IMR-90 (cell line): ENCODE measurements at regions not wholly inside any gene's neighbourhood (a gene's known extent, or its start where the extent isn't known, plus 50 kb on each side); places are given as distances from the start of the nearest gene placed in this dataset.
"Not testable (repeated sequence)": the region's sequence is repeated elsewhere in the genome, so short reads cannot be mapped to it uniquely, and the experiment has no call there.

Experiments
- CEBPB ChIP-seq: IDR thresholded peaks from 2 replicates; pipeline ENCODE4 v1.6.1; 2012; ENCODE audit warnings: low read depth, low read length, improper control_type of control experiment
- MAZ ChIP-seq: IDR thresholded peaks from 2 replicates; pipeline ENCODE4 v1.6.1; 2012; ENCODE audit warnings: low read depth, mild to moderate bottlenecking, low read length, improper control_type of control experiment, moderate library complexity, borderline replicate concordance
- POLR2A ChIP-seq: IDR thresholded peaks from 2 replicates; pipeline ENCODE4 v1.6.1; 2012; ENCODE audit warnings: mild to moderate bottlenecking, low read depth, low read length
- TF ChIP-seq, protein P1 (sequence below): conservative IDR thresholded peaks from 2 replicates; pipeline ENCODE4 v1.5.1; 2012; ENCODE audit warnings: mild to moderate bottlenecking, low read depth, low read length, improper control_type of control experiment

GRCh38 chr21:7825627-7826026 is 2695.8 kb upstream of the TPTE start:
- TF ChIP-seq POLR2A, CEBPB, MAZ: not testable (repeated sequence)
- TF ChIP-seq, protein P1, sequence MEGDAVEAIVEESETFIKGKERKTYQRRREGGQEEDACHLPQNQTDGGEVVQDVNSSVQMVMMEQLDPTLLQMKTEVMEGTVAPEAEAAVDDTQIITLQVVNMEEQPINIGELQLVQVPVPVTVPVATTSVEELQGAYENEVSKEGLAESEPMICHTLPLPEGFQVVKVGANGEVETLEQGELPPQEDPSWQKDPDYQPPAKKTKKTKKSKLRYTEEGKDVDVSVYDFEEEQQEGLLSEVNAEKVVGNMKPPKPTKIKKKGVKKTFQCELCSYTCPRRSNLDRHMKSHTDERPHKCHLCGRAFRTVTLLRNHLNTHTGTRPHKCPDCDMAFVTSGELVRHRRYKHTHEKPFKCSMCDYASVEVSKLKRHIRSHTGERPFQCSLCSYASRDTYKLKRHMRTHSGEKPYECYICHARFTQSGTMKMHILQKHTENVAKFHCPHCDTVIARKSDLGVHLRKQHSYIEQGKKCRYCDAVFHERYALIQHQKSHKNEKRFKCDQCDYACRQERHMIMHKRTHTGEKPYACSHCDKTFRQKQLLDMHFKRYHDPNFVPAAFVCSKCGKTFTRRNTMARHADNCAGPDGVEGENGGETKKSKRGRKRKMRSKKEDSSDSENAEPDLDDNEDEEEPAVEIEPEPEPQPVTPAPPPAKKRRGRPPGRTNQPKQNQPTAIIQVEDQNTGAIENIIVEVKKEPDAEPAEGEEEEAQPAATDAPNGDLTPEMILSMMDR, result not testable (repeated sequence)
